ENCODE measurements at regions not wholly inside any gene's neighbourhood (a gene's known extent, or its start where the extent isn't known, plus 50 kb on each side); places are given as distances from the start of the nearest gene placed in this dataset.
"Not testable (repeated sequence)": the region's sequence is repeated elsewhere in the genome, so short reads cannot be mapped to it uniquely, and the experiment has no call there.

GRCh38 chr3:106343811-106344210, 475.0 kb upstream of the CBLB start:
- Histone ChIP-seq H3K27me3 (ENCODE audit: insufficient read depth, low read length) (no peaks in the 10 kb centered on the region), H3K4me3 (ENCODE audit: low read length) (no peak overlapping the region), H3K9me3 (ENCODE audit: insufficient read depth, low read depth, low read length) (no peaks in the 10 kb centered on the region), H3K27ac (ENCODE audit: low read depth, low read length) (no peak overlapping the region), H3K9ac (ENCODE audit: low read depth, low read length) (no peak overlapping the region), H3K4me1 (ENCODE audit: insufficient read depth, low read length) (0 out of 2 replicates have a peak, but pooled peaks cover 3% of the 10 kb centered on the region), H3K36me3 (ENCODE audit: insufficient read depth, low read length) (no peaks in the 10 kb centered on the region)

GRCh38 chr3:106345353-106346027, 476.7 kb upstream of the CBLB start:
- WGBS = 94% methylated on average over 4 of the region's 5 CpGs
- H3K9ac ChIP-seq (ENCODE audit: low read depth, low read length) = no peak overlapping the region
- no peaks in the 10 kb centered on the region for H3K27me3 ChIP-seq (ENCODE audit: insufficient read depth, low read length)
- no peak overlapping the region for H3K4me3 ChIP-seq (ENCODE audit: low read length)
- H3K36me3 ChIP-seq (ENCODE audit: insufficient read depth, low read length) = no peaks in the 10 kb centered on the region
- H3K27ac ChIP-seq (ENCODE audit: low read depth, low read length) = no peak overlapping the region
- H3K4me1 ChIP-seq (ENCODE audit: insufficient read depth, low read length) = no peaks in the 10 kb centered on the region
- no peaks in the 10 kb centered on the region for H3K9me3 ChIP-seq (ENCODE audit: insufficient read depth, low read depth, low read length)

- H3K27me3 ChIP-seq (ENCODE audit: insufficient read depth, low read length) = no peaks in the 10 kb centered on the region
- no peak overlapping the region for H3K4me3 ChIP-seq (ENCODE audit: low read length)
- H3K4me1 ChIP-seq (ENCODE audit: insufficient read depth, low read length) = no peaks in the 10 kb centered on the region
- no peak overlapping the region for H3K27ac ChIP-seq (ENCODE audit: low read depth, low read length)
- no peak overlapping the region for H3K9ac ChIP-seq (ENCODE audit: low read depth, low read length)
- H3K36me3 ChIP-seq (ENCODE audit: insufficient read depth, low read length) = no peaks in the 10 kb centered on the region
- H3K9me3 ChIP-seq (ENCODE audit: insufficient read depth, low read depth, low read length) = no peaks in the 10 kb centered on the region
Observed at GRCh38 chr3:106347350-106347749, 478.5 kb upstream of the CBLB start.

GRCh38 chr3:106348139-106348690, 479.4 kb upstream of the CBLB start:
- WGBS = 94% methylated on average over 3 of the region's 3 CpGs
- no peak overlapping the region for H3K9ac ChIP-seq (ENCODE audit: low read depth, low read length)

GRCh38 chr3:106349191-106349881, 480.5 kb upstream of the CBLB start:
- Histone ChIP-seq H3K9me3 (ENCODE audit: insufficient read depth, low read depth, low read length) (no peaks in the 10 kb centered on the region), H3K27me3 (ENCODE audit: insufficient read depth, low read length) (no peaks in the 10 kb centered on the region), H3K27ac (ENCODE audit: low read depth, low read length) (no peak overlapping the region), H3K4me1 (ENCODE audit: insufficient read depth, low read length) (no peaks in the 10 kb centered on the region), H3K36me3 (ENCODE audit: insufficient read depth, low read length) (no peaks in the 10 kb centered on the region), H3K9ac (ENCODE audit: low read depth, low read length) (no peak overlapping the region), H3K4me3 (ENCODE audit: low read length) (no peak overlapping the region)
- WGBS = 91% methylated on average over 2 of the region's 2 CpGs

More at GRCh38 chr3:106348139-106348690, 479.4 kb upstream of the CBLB start:
- Histone ChIP-seq H3K4me1 (ENCODE audit: insufficient read depth, low read length) (no peaks in the 10 kb centered on the region), H3K4me3 (ENCODE audit: low read length) (no peak overlapping the region), H3K9me3 (ENCODE audit: insufficient read depth, low read depth, low read length) (no peaks in the 10 kb centered on the region), H3K27ac (ENCODE audit: low read depth, low read length) (no peak overlapping the region), H3K36me3 (ENCODE audit: insufficient read depth, low read length) (no peaks in the 10 kb centered on the region), H3K27me3 (ENCODE audit: insufficient read depth, low read length) (no peaks in the 10 kb centered on the region)

- no peaks in the 10 kb centered on the region for H3K4me1 ChIP-seq (ENCODE audit: insufficient read depth, low read length)
- H3K9ac ChIP-seq (ENCODE audit: low read depth, low read length) = no peak overlapping the region
- H3K9me3 ChIP-seq (ENCODE audit: insufficient read depth, low read depth, low read length) = no peaks in the 10 kb centered on the region
- no peak overlapping the region for H3K27ac ChIP-seq (ENCODE audit: low read depth, low read length)
- no peaks in the 10 kb centered on the region for H3K27me3 ChIP-seq (ENCODE audit: insufficient read depth, low read length)
- no peak overlapping the region for H3K4me3 ChIP-seq (ENCODE audit: low read length)
- H3K36me3 ChIP-seq (ENCODE audit: insufficient read depth, low read length) = no peaks in the 10 kb centered on the region
- WGBS = 93% methylated on average over 3 of the region's 3 CpGs
Observed at GRCh38 chr3:106355873-106356272, 487.1 kb upstream of the CBLB start.

GRCh38 chr3:106359692-106360091, 490.9 kb upstream of the CBLB start:
- Histone ChIP-seq H3K9me3 (ENCODE audit: insufficient read depth, low read depth, low read length) (no peaks in the 10 kb centered on the region), H3K27ac (ENCODE audit: low read depth, low read length) (no peak overlapping the region), H3K36me3 (ENCODE audit: insufficient read depth, low read length) (no peaks in the 10 kb centered on the region), H3K4me1 (ENCODE audit: insufficient read depth, low read length) (no peaks in the 10 kb centered on the region), H3K4me3 (ENCODE audit: low read length) (no peak overlapping the region), H3K27me3 (ENCODE audit: insufficient read depth, low read length) (no peaks in the 10 kb centered on the region), H3K9ac (ENCODE audit: low read depth, low read length) (no peak overlapping the region)
- WGBS = 92% methylated on average over 3 of the region's 3 CpGs

- H3K27ac ChIP-seq (ENCODE audit: low read depth, low read length); H3K9ac ChIP-seq (ENCODE audit: low read depth, low read length); H3K27me3 ChIP-seq (ENCODE audit: insufficient read depth, low read length); H3K4me1 ChIP-seq (ENCODE audit: insufficient read depth, low read length); H3K9me3 ChIP-seq (ENCODE audit: insufficient read depth, low read depth, low read length); H3K4me3 ChIP-seq (ENCODE audit: low read length); H3K36me3 ChIP-seq (ENCODE audit: insufficient read depth, low read length): not testable (repeated sequence)
- WGBS = no CpG with 5 or more reads among the region's 1 CpG
Observed at GRCh38 chr3:106360901-106361300, 492.1 kb upstream of the CBLB start.

- Histone ChIP-seq H3K27ac (ENCODE audit: low read depth, low read length) (no peak overlapping the region), H3K9ac (ENCODE audit: low read depth, low read length) (no peak overlapping the region), H3K36me3 (ENCODE audit: insufficient read depth, low read length) (no peaks in the 10 kb centered on the region), H3K9me3 (ENCODE audit: insufficient read depth, low read depth, low read length) (no peaks in the 10 kb centered on the region), H3K27me3 (ENCODE audit: insufficient read depth, low read length) (no peaks in the 10 kb centered on the region), H3K4me3 (ENCODE audit: low read length) (no peak overlapping the region), H3K4me1 (ENCODE audit: insufficient read depth, low read length) (no peaks in the 10 kb centered on the region)
- 89% methylated on average over 1 of the region's 1 CpG for WGBS
Observed at GRCh38 chr3:106364477-106364876, 495.7 kb upstream of the CBLB start.

- Histone ChIP-seq H3K27me3 (ENCODE audit: insufficient read depth, low read length) (no peaks in the 10 kb centered on the region), H3K9me3 (ENCODE audit: insufficient read depth, low read depth, low read length) (no peaks in the 10 kb centered on the region), H3K4me1 (ENCODE audit: insufficient read depth, low read length) (no peaks in the 10 kb centered on the region), H3K36me3 (ENCODE audit: insufficient read depth, low read length) (no peaks in the 10 kb centered on the region), H3K4me3 (ENCODE audit: low read length) (no peak overlapping the region), H3K27ac (ENCODE audit: low read depth, low read length) (no peak overlapping the region), H3K9ac (ENCODE audit: low read depth, low read length) (no peak overlapping the region)
- WGBS = 89% methylated on average over 1 of the region's 1 CpG
Observed at GRCh38 chr3:106365061-106365691, 496.4 kb upstream of the CBLB start.

- no peaks in the 10 kb centered on the region for H3K4me1 ChIP-seq (ENCODE audit: insufficient read depth, low read length)
- H3K27ac ChIP-seq (ENCODE audit: low read depth, low read length) = no peak overlapping the region
- H3K9me3 ChIP-seq (ENCODE audit: insufficient read depth, low read depth, low read length) = no peaks in the 10 kb centered on the region
- H3K9ac ChIP-seq (ENCODE audit: low read depth, low read length) = no peak overlapping the region
- H3K4me3 ChIP-seq (ENCODE audit: low read length) = no peak overlapping the region
- no peaks in the 10 kb centered on the region for H3K27me3 ChIP-seq (ENCODE audit: insufficient read depth, low read length)
- H3K36me3 ChIP-seq (ENCODE audit: insufficient read depth, low read length) = no peaks in the 10 kb centered on the region
Observed at GRCh38 chr3:106366352-106366751, 497.5 kb upstream of the CBLB start.

Data from HUES64 (cell line).